ENCODE measurements at regions not wholly inside any gene's neighbourhood (a gene's known extent, or its start where the extent isn't known, plus 50 kb on each side); places are given as distances from the start of the nearest gene placed in this dataset.
"Not testable (repeated sequence)": the region's sequence is repeated elsewhere in the genome, so short reads cannot be mapped to it uniquely, and the experiment has no call there.

GRCh38 chr4:148642907-148643306 is 200.7 kb upstream of the NR3C2 start:
- TF ChIP-seq, protein P1, sequence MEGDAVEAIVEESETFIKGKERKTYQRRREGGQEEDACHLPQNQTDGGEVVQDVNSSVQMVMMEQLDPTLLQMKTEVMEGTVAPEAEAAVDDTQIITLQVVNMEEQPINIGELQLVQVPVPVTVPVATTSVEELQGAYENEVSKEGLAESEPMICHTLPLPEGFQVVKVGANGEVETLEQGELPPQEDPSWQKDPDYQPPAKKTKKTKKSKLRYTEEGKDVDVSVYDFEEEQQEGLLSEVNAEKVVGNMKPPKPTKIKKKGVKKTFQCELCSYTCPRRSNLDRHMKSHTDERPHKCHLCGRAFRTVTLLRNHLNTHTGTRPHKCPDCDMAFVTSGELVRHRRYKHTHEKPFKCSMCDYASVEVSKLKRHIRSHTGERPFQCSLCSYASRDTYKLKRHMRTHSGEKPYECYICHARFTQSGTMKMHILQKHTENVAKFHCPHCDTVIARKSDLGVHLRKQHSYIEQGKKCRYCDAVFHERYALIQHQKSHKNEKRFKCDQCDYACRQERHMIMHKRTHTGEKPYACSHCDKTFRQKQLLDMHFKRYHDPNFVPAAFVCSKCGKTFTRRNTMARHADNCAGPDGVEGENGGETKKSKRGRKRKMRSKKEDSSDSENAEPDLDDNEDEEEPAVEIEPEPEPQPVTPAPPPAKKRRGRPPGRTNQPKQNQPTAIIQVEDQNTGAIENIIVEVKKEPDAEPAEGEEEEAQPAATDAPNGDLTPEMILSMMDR (IDR thresholded peaks at IDR 0.05): no peak
- ATAC-seq (ENCODE audit: insufficient number of reproducible peaks, low FRiP score, low read depth) (no peak), DNase-seq (ENCODE audit: low spot score) (no peak)
- Histone ChIP-seq H3K4me3 (no peak overlapping the region), H3K27me3 (replicated peaks; ENCODE audit: insufficient read depth) (no peaks in the 10 kb centered on the region), H3K36me3 (no peaks in the 10 kb centered on the region), H3K27ac (no peak overlapping the region), H3K4me1 (ENCODE audit: control insufficient read depth in 1 of 2, low read depth in 2 of 2) (no peaks in the 10 kb centered on the region), H3K9me3 (peaks cover 5% of the 10 kb centered on the region)

GRCh38 chr4:148638079-148638478 is 195.9 kb upstream of the NR3C2 start:
- not testable (repeated sequence) for H3K36me3 ChIP-seq; DNase-seq (ENCODE audit: low spot score); H3K4me3 ChIP-seq; ATAC-seq (ENCODE audit: insufficient number of reproducible peaks, low FRiP score, low read depth); H3K27me3 ChIP-seq (replicated peaks; ENCODE audit: insufficient read depth); H3K27ac ChIP-seq; H3K4me1 ChIP-seq (ENCODE audit: control insufficient read depth in 1 of 2, low read depth in 2 of 2)
- peaks cover 10% of the 10 kb centered on the region for H3K9me3 ChIP-seq

DNA sequence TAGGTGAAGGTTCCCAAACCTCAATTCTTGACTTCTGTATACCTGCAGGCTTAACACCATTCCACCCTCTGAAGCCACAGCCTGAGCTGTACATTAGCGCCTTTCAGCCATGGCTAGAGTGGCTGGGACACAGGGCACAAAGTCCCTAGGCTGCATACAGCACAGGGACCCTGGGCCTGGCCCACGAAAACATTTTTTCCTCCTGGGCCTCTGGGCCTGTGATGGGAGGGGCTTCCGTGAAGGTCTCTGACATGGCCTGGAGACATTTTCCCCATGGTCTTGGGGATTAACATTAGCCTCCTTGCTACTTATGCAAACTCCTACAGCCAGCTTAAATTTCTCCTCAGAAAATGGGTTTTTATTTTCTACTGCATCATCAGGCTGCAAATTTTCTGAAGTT is 195.2 kb upstream of the NR3C2 start:
- H3K4me3 ChIP-seq; H3K4me1 ChIP-seq (ENCODE audit: control insufficient read depth in 1 of 2, low read depth in 2 of 2); ATAC-seq (ENCODE audit: insufficient number of reproducible peaks, low FRiP score, low read depth); H3K36me3 ChIP-seq; H3K27ac ChIP-seq; DNase-seq (ENCODE audit: low spot score); H3K27me3 ChIP-seq (replicated peaks; ENCODE audit: insufficient read depth): not testable (repeated sequence)
- peaks cover 10% of the 10 kb centered on the region for H3K9me3 ChIP-seq

- ATAC-seq (ENCODE audit: insufficient number of reproducible peaks, low FRiP score, low read depth): no peak
Observed at GRCh38 chr4:148634476-148634875, 192.3 kb upstream of the NR3C2 start.

DNA sequence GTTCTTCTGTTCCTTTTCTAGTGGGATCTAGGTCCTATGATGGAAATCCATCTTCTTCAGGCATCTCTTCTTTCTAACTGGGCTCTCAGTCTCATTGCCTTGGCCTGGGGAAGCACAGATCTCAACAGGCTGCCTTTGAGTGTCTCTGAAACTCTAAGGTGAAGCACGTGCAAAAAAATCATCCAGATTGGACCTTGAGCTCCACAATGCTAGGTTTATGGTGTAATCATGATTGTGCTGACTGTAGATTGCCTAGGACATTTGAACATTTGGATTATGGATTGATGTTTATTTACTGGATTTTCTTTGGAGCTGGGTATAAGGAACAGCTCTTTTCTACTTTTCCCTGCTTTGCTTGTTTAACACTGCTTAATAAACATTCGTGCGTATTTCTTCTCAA is 191.5 kb upstream of the NR3C2 start:
- no peak for ATAC-seq (ENCODE audit: insufficient number of reproducible peaks, low FRiP score, low read depth)
- no peaks in the 10 kb centered on the region for H3K27me3 ChIP-seq (replicated peaks; ENCODE audit: insufficient read depth)
- no peak for DNase-seq (ENCODE audit: low spot score)
- no peaks in the 10 kb centered on the region for H3K36me3 ChIP-seq
- H3K4me1 ChIP-seq (ENCODE audit: control insufficient read depth in 1 of 2, low read depth in 2 of 2): no peaks in the 10 kb centered on the region
- peaks cover 10% of the 10 kb centered on the region for H3K9me3 ChIP-seq
- TF ChIP-seq, protein P1 (IDR thresholded peaks at IDR 0.05): no peak
- no peak overlapping the region for H3K27ac ChIP-seq
- no peak overlapping the region for H3K4me3 ChIP-seq

More at GRCh38 chr4:148634476-148634875, 192.3 kb upstream of the NR3C2 start:
- Histone ChIP-seq H3K4me1 (ENCODE audit: control insufficient read depth in 1 of 2, low read depth in 2 of 2) (no peaks in the 10 kb centered on the region), H3K27ac (no peak overlapping the region), H3K9me3 (peaks cover 10% of the 10 kb centered on the region), H3K4me3 (no peak overlapping the region), H3K27me3 (replicated peaks; ENCODE audit: insufficient read depth) (no peaks in the 10 kb centered on the region), H3K36me3 (no peaks in the 10 kb centered on the region)
- no peak for DNase-seq (ENCODE audit: low spot score)
- TF ChIP-seq, protein P1 (IDR thresholded peaks at IDR 0.05): no peak

DNA sequence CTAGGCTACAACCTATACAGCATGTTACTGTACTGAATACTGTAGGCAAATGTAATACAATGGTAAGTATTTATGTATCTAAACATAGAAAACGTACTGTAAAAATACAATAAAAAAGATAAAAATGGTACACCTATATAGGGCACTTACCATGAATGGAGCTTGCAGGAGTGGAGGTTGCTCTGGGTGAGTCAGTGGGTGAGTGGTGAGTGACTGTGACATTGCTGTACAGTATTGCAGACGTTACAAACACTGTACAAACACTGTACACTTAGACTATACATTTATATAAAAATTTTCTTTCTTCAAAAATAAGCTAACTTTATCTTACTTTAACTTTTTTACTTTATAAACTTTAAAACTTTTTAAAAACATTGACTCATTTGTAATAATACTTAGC is 190.3 kb upstream of the NR3C2 start:
- ATAC-seq (ENCODE audit: insufficient number of reproducible peaks, low FRiP score, low read depth): no peak
- TF ChIP-seq, protein P1 (IDR thresholded peaks at IDR 0.05): no peak
- H3K4me3 ChIP-seq: no peak overlapping the region

More for the DNA sequence above, 190.3 kb upstream of the NR3C2 start:
- peaks cover 3% of the 10 kb centered on the region for H3K9me3 ChIP-seq
- DNase-seq (ENCODE audit: low spot score): no peak
- no peaks in the 10 kb centered on the region for H3K4me1 ChIP-seq (ENCODE audit: control insufficient read depth in 1 of 2, low read depth in 2 of 2)
- H3K36me3 ChIP-seq: no peaks in the 10 kb centered on the region
- no peak overlapping the region for H3K27ac ChIP-seq
- H3K27me3 ChIP-seq (replicated peaks; ENCODE audit: insufficient read depth): no peaks in the 10 kb centered on the region

Measured in thoracic aorta (tissue), 2 donors.